GM21515 (cell line): ENCODE measurements at regions not wholly inside any gene's neighbourhood (a gene's known extent, or its start where the extent isn't known, plus 50 kb on each side); places are given as distances from the start of the nearest gene placed in this dataset.

Experiments used
- ATAC-seq: cut with Tn5 transposase; IDR thresholded peaks from one replicate; pipeline ENCODE4 v1.9.1; 2021; ENCODE audit not compliant: unreplicated experiment

DNA sequence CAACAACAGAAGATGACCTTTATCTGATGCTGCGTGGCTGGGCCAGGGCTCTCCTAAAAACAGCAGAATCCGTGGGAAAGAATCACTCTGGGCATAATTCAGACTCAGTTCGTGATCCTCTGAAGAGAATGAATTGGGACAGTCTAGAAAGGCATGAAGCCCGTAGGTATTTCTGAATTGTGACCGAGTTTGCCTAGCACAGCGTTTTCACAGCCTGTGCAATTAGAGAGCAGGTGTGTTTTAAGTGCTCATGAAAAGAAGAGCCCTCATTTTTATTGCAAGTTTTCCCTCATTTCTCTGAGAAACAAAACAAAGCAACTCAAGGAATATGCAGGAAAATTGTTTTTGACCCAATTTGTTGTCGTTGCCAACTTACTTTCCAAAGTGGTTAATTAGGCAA, 366.2 kb downstream of the WDR11 start:
- no peak for ATAC-seq

GRCh38 chr10:121221072-121221471, 369.9 kb downstream of the WDR11 start:
- ATAC-seq: no peak

DNA sequence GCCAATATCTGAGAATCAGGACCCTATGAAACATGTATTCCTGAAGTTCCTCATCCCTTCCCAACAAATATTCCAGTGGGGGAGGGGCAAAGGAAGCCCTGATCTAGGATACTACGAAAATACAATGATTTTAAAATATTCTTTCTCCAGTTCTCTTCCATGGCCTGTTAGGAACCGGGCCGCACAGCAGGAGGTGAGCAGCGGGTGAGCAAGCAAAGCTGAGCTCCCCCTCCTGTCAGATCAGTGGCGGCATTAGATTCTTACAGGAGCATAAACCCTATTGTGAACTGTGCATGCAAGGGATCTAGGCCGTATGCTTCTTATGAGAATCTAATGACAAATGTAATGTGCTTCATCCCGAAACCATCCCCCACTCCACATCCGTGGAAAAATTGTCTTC, 370.8 kb downstream of the WDR11 start:
- ATAC-seq: no peak

DNA sequence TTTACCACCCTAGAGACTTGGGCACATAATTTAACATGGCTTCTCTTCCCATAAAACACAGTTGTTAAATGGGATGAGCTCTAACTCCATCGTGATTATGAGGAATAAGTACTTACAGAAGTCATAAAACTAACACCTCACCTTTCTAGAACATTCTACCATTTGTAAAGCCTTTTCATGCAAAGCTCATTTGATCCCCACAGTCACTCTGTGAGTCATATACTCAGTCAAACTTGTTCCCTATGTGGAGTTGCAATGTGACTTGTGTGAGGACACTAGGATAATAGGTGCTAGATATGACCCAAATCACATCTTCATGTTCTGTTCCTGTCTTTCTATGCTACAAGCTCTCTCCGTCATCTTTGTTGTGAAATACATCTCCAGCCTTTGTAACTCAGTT, 371.7 kb downstream of the WDR11 start:
- ATAC-seq: no peak

DNA sequence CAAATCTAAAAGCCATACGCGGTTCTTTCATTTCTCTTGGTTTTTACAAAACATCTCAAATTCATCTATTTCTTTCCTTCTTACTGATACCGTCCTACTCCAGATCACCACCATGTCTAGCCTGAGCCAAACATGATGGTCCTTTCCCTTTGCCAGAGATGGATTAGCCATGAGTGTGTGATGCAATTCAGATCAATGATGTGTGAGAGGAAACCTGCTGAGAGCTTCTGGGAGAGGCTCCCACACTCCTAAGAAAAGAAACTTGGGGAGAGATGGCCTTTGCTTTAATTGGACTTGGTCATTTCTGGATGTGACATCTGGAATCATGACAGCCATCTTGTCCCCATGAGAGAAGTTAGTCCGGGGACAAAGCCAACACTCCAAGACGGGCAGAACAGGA, 367.2 kb downstream of the FGFR2 start:
- no peak for ATAC-seq

DNA sequence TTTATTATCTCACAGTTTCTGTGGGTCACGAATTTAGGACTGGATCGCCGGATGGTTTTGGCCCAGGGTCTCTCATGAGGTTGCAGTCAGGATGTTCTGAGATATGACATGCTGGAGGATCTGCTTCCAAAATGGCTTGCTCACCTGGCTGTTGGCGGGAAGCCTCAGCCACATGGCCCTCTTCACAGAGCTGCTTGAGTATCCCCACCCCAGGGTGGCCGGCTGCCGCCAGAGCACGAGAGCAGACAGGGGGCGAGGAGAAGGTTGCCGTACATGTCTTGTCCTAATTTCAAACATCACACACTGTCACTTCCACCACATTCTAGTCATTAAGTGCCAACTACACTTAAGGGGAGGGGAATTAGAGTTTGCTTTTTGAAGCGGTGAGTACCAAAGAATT, 365.8 kb downstream of the FGFR2 start:
- ATAC-seq: no peak

DNA sequence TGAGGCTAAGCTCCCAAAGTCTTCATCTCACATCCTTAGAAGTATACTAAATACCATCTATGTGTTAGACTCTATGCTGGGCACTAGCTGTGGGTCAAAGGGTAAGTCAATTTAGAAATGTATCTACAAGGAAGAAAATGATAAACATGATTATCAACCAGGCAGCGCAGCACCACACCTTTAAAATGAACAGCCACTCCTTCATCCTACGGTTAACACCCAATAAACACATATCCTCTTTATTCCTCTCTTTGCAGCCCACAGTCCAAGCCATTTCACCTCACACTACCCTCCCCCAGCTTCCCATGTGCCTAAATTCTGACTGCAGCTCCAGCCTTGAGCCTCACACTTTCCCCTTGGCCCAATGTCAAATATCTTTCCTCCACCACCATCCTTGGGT, 362.6 kb downstream of the FGFR2 start:
- ATAC-seq: no peak

DNA sequence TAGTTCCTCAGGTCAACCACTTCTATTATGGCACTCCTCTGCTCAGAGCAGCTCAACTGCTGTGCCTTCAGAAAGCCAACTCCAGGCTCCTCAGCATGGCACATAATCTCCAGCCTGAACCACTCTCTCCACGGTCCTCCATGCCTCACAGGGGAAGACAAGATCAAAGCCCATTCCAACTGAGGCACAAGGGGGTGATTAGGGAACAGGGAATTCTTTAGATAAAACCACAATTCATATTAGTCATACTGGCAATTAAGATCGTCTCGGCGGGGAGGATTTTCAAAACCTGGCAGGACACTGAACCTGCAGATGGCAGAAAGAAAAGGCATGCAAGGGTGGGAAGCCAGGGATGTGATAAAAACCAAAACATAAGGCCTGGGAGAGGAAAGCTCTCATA, 361.6 kb downstream of the FGFR2 start:
- no peak for ATAC-seq

DNA sequence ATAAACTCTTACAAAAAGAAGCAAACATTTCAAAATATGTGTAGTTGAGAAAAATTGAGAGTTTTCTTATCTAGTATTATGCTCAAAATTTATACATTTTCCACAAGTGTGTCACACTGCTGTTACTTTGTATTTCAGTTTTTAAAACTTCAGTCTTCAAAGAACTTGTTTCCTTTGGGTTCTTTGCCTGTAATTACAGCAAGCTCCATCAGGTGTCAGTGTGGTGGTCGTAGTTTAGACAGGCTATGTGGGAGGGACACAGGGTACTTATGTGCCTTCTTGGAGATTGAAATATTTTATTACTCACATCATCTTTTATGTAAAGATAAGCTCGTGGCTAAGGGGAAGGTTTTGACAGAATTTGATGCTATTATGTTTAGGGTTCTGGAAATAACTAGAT, 360.5 kb downstream of the FGFR2 start:
- ATAC-seq: no peak

DNA sequence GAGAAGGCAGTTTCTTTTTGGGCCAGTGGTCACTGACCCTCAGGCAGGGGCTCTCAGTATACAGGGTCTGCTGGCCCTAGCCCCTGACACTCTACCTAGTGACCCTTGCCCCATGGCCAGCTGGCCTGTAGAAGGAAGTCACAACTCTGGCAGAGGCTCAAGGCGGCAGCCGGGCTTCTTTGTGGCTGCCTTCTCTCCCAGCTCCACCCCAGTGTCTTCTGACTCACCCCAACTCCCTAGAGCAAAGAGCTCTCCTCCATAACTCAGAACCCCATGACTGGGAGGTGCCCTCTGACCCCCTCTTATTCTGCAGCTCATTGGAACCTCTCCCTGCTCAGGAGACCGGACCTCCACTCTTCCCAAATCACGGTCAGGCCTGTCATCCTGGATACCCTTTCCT, 358.2 kb downstream of the FGFR2 start:
- ATAC-seq: no peak

- ATAC-seq: no peak
Observed at GRCh38 chr10:121240556-121240955, 357.7 kb downstream of the FGFR2 start.

GRCh38 chr10:121241337-121241736, 356.9 kb downstream of the FGFR2 start:
- ATAC-seq: no peak

DNA sequence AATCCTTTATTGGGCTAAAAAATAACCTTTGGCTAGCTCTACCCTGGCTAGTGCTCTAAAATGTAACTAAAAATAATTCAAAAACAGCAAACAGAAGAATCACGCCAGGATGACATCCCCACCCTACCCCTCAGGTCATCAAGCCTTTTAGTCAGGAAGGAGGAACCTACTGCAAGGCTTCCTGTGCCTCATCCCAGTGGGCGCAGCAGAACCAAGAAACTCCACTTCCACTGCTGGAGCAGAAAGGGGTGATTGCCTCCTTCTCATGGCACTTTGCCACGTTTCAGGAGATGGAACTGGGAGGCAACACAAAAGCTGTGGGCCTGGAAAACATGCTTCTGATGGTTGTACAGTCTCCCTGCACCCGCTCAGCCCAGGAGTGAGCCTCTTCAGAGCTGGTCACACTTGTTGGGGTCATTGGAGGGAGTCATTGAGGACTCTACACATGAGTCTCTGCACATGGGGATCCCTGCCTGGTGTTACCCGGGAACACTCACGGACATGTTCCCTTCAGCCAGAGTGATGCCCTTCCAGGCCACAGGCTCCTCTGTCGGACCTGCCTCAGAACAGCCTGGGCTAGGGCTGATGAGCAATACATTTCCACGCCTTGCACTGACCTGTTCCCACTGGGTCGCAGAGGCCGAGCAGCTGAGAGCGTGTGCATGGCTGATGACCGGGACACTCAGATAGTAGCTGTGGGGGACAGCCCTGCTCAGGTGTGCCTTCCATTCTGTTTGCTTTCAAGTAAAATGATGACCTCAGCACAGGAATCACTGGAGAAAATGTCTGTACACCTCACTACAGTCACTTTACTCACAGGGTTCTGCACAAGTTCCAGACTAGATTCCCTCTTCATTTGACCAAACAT, 355.3 kb downstream of the FGFR2 start:
- no peak for ATAC-seq

DNA sequence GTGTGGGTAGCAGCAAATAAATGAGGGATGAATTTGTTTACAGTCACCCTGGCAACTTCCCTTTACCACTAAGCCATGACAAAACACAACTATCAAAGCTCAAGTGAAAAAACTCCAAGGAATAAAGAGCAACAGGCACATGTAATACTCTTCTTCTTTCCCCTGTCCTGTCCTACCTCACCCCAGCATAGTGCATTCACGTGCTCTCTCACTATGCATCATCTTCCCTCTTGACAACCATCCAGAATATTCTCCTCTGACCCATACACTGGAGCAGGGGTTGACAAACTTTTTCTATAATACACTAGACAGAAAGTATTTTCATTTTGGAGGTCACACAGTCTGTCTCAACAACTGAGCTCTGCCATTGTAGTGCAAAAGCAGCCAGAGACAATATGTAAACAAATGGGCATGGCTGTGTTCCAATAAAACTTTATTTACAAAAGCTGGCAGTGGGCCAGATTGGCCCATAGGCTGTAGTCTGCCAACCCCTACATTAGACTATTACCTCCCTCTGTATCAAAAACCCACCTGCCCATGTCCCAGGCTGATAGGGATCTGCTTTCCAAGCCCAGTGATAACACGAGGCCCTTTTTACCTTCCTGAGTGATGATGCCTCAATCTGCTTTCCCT, 354.5 kb downstream of the FGFR2 start:
- ATAC-seq: no peak

- no peak for ATAC-seq
Observed at GRCh38 chr10:121244818-121245217, 353.4 kb downstream of the FGFR2 start.

DNA sequence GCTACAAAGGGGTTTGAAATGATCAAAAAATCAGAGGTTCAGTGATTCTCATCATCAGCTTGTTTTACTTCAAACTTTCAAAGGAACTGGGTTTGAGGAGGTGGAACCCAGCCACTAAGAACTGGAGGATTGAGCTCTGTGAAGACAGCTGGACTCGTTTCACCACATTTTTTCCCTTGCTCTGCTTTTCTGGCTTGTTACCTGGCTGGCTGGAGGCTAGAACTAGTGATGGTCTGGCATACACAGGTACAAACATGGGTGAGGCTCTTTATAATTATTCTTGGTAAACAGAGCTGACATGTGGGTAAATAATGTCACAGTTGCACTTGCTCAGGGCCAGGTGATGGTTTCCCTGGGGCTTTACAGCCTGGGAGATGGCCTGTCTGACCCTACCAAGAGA, 352.5 kb downstream of the FGFR2 start:
- no peak for ATAC-seq

- no peak for ATAC-seq
Observed at GRCh38 chr10:121248266-121248665, 350.0 kb downstream of the FGFR2 start.

GRCh38 chr10:121250995-121251764, 347.1 kb downstream of the FGFR2 start:
- ATAC-seq: no peak

DNA sequence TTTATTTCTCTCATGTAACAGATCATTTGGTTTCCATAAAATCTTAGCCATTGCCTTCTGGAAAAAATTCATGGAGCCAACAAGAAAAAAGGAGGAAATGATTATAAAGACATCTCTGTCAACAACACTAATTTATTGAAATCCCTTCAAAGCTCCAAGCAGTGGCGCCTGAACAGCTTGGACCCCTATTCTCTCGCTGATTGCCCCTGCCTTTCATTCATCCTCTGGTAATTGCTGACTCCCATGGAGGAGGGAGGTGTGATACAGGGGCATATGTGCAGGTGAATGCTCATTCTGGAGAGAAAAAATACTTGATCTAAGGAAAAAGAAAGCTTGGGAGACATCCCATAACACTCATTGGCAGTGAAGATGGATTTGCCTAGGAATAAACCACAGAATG, 345.5 kb downstream of the FGFR2 start:
- no peak for ATAC-seq

- ATAC-seq: no peak
Observed at GRCh38 chr10:121260377-121260776, 337.9 kb downstream of the FGFR2 start.

GRCh38 chr10:121261665-121262064, 336.6 kb downstream of the FGFR2 start:
- ATAC-seq: no peak
